ENCODE measurements at regions not wholly inside any gene's neighbourhood (a gene's known extent, or its start where the extent isn't known, plus 50 kb on each side); places are given as distances from the start of the nearest gene placed in this dataset.

GRCh38 chr7:89994483-89994882 is 159.8 kb upstream of the STEAP1 start:
- in situ Hi-C loops (cut with HindIII; ENCODE audit: low sequenced_read_pairs) = no loop called here
- DNase-seq (ENCODE audit: low read depth, low spot score) = no peak
- TF ChIP-seq CTCF (IDR thresholded peaks at IDR 0.05; ENCODE audit: low read depth, low read length) = no peak
- no peak overlapping the region for H3K4me3 ChIP-seq (ENCODE audit: low read depth, low read length)

- in situ Hi-C loops (cut with HindIII; ENCODE audit: low sequenced_read_pairs) = no loop called here
- H3K4me3 ChIP-seq (ENCODE audit: low read depth, low read length) = no peak overlapping the region
Measured at GRCh38 chr7:89998554-89998953, 155.7 kb upstream of the STEAP1 start.

GRCh38 chr7:90005836-90006235 is 148.4 kb upstream of the STEAP1 start:
- no peak overlapping the region for H3K4me3 ChIP-seq (ENCODE audit: low read depth, low read length)
- in situ Hi-C loops (cut with HindIII; ENCODE audit: low sequenced_read_pairs) = no loop called here
- no peak for TF ChIP-seq CTCF (IDR thresholded peaks at IDR 0.05; ENCODE audit: low read depth, low read length)
- DNase-seq (ENCODE audit: low read depth, low spot score) = no peak

More at GRCh38 chr7:89998554-89998953, 155.7 kb upstream of the STEAP1 start:
- TF ChIP-seq CTCF (IDR thresholded peaks at IDR 0.05; ENCODE audit: low read depth, low read length) = no peak
- no peak for DNase-seq (ENCODE audit: low read depth, low spot score)

- in situ Hi-C loops (cut with HindIII; ENCODE audit: low sequenced_read_pairs) = no loop called here
- DNase-seq (ENCODE audit: low read depth, low spot score) = no peak
- H3K4me3 ChIP-seq (ENCODE audit: low read depth, low read length) = no peak overlapping the region
- TF ChIP-seq CTCF (IDR thresholded peaks at IDR 0.05; ENCODE audit: low read depth, low read length) = no peak
Measured at GRCh38 chr7:90007001-90007654, 147.1 kb upstream of the STEAP1 start.

- in situ Hi-C loops (cut with HindIII; ENCODE audit: low sequenced_read_pairs) = no loop called here
- H3K4me3 ChIP-seq (ENCODE audit: low read depth, low read length) = no peak overlapping the region
- no peak for DNase-seq (ENCODE audit: low read depth, low spot score)
- TF ChIP-seq CTCF (IDR thresholded peaks at IDR 0.05; ENCODE audit: low read depth, low read length) = no peak
Measured at GRCh38 chr7:90007831-90008230, 146.4 kb upstream of the STEAP1 start.

GRCh38 chr7:90022213-90022612 is 132.1 kb upstream of the STEAP1 start:
- no peak for TF ChIP-seq CTCF (IDR thresholded peaks at IDR 0.05; ENCODE audit: low read depth, low read length)

More at GRCh38 chr7:90022213-90022612, 132.1 kb upstream of the STEAP1 start:
- no peak overlapping the region for H3K4me3 ChIP-seq (ENCODE audit: low read depth, low read length)
- in situ Hi-C loops (cut with HindIII; ENCODE audit: low sequenced_read_pairs) = no loop called here
- DNase-seq (ENCODE audit: low read depth, low spot score) = no peak

All from astrocyte of the spinal cord (primary cell).